Mucosa of rectum (tissue), 2 donors: ENCODE measurements at regions not wholly inside any gene's neighbourhood (a gene's known extent, or its start where the extent isn't known, plus 50 kb on each side); places are given as distances from the start of the nearest gene placed in this dataset.

ENCODE experiments used
- H3K27ac ChIP-seq, 2 donors: one replicate each; pipeline ENCODE4 v1.7.0; 2013; ENCODE audit warnings: inconsistent platforms in 2 of 2, low read depth in 2 of 2, low read length in 2 of 2
- H3K27me3 ChIP-seq, 2 donors: one replicate each; pipeline ENCODE4 v1.7.0; 2013; ENCODE audit warnings: low read length in 2 of 2; ENCODE audit not compliant: control insufficient read depth in 2 of 2, insufficient read depth in 2 of 2
- H3K36me3 ChIP-seq, 2 donors: one replicate each; pipeline ENCODE4 v1.7.0; 2013; ENCODE audit warnings: low read length in 2 of 2; ENCODE audit not compliant: control insufficient read depth in 2 of 2, insufficient read depth in 2 of 2
- H3K4me1 ChIP-seq, 2 donors: one replicate each; pipeline ENCODE4 v1.7.0; 2013; ENCODE audit warnings: low read length in 2 of 2, mild to moderate bottlenecking in 1 of 2; ENCODE audit not compliant: control insufficient read depth in 2 of 2, insufficient read depth in 2 of 2
- H3K4me3 ChIP-seq, 2 donors: one replicate each; pipeline ENCODE4 v1.7.0; 2013; ENCODE audit warnings: low read length in 2 of 2
- H3K9ac ChIP-seq, 2 donors: one replicate each; pipeline ENCODE4 v1.7.0; 2013; ENCODE audit warnings: low read length in 2 of 2, low read depth in 1 of 2, mild to moderate bottlenecking in 1 of 2
- H3K9me3 ChIP-seq, 2 donors: one replicate each; pipeline ENCODE4 v1.7.0; 2013; ENCODE audit warnings: low read length in 2 of 2; ENCODE audit not compliant: control insufficient read depth in 2 of 2
- donor health status: healthy.
- donor health status: Normal muscosa, but diverticular disease.

GRCh38 chr15:98154863-98155262 is 194.4 kb downstream of the ARRDC4 start:
- no peaks in the 10 kb centered on the region for H3K4me1 ChIP-seq
- no peaks in the 10 kb centered on the region for H3K9me3 ChIP-seq
- no peak overlapping the region for H3K27ac ChIP-seq
- H3K36me3 ChIP-seq: no peaks in the 10 kb centered on the region
- no peak overlapping the region for H3K9ac ChIP-seq
- no peaks in the 10 kb centered on the region for H3K27me3 ChIP-seq
- no peak overlapping the region for H3K4me3 ChIP-seq

GRCh38 chr15:98155356-98155755 is 194.9 kb downstream of the ARRDC4 start:
- H3K36me3 ChIP-seq: no peaks in the 10 kb centered on the region
- H3K9me3 ChIP-seq: no peaks in the 10 kb centered on the region
- no peaks in the 10 kb centered on the region for H3K27me3 ChIP-seq
- no peak overlapping the region for H3K4me3 ChIP-seq
- no peaks in the 10 kb centered on the region for H3K4me1 ChIP-seq
- no peak overlapping the region for H3K27ac ChIP-seq
- H3K9ac ChIP-seq: no peak overlapping the region

- no peaks in the 10 kb centered on the region for H3K4me1 ChIP-seq
- H3K9me3 ChIP-seq: no peaks in the 10 kb centered on the region
- no peak overlapping the region for H3K9ac ChIP-seq
- no peak overlapping the region for H3K4me3 ChIP-seq
- no peaks in the 10 kb centered on the region for H3K27me3 ChIP-seq
- H3K27ac ChIP-seq: no peak overlapping the region
- H3K36me3 ChIP-seq: no peaks in the 10 kb centered on the region
These were observed 199.7 kb downstream of the ARRDC4 start for GRCh38 chr15:98160236-98160635.

GRCh38 chr15:98163319-98164045 is 203.0 kb downstream of the ARRDC4 start:
- Histone ChIP-seq H3K4me3 (no peak overlapping the region), H3K9ac (no peak overlapping the region), H3K27me3 (no peaks in the 10 kb centered on the region), H3K4me1 (no peaks in the 10 kb centered on the region), H3K27ac (no peak overlapping the region), H3K36me3 (no peaks in the 10 kb centered on the region), H3K9me3 (no peaks in the 10 kb centered on the region)

GRCh38 chr15:98164571-98164970 is 204.1 kb downstream of the ARRDC4 start:
- no peak overlapping the region for H3K27ac ChIP-seq
- no peak overlapping the region for H3K9ac ChIP-seq
- no peaks in the 10 kb centered on the region for H3K36me3 ChIP-seq
- no peaks in the 10 kb centered on the region for H3K4me1 ChIP-seq
- no peaks in the 10 kb centered on the region for H3K9me3 ChIP-seq
- no peaks in the 10 kb centered on the region for H3K27me3 ChIP-seq
- H3K4me3 ChIP-seq: no peak overlapping the region

GRCh38 chr15:98164986-98165385 is 204.5 kb downstream of the ARRDC4 start:
- no peak overlapping the region for H3K9ac ChIP-seq
- no peak overlapping the region for H3K4me3 ChIP-seq
- no peaks in the 10 kb centered on the region for H3K9me3 ChIP-seq
- no peaks in the 10 kb centered on the region for H3K36me3 ChIP-seq
- H3K27me3 ChIP-seq: no peaks in the 10 kb centered on the region
- H3K27ac ChIP-seq: no peak overlapping the region
- H3K4me1 ChIP-seq: no peaks in the 10 kb centered on the region

GRCh38 chr15:98167722-98168268 is 207.3 kb downstream of the ARRDC4 start:
- no peaks in the 10 kb centered on the region for H3K27me3 ChIP-seq
- no peak overlapping the region for H3K9ac ChIP-seq
- no peaks in the 10 kb centered on the region for H3K4me1 ChIP-seq
- H3K9me3 ChIP-seq: no peaks in the 10 kb centered on the region
- no peaks in the 10 kb centered on the region for H3K36me3 ChIP-seq
- no peak overlapping the region for H3K4me3 ChIP-seq
- H3K27ac ChIP-seq: no peak overlapping the region

GRCh38 chr15:98169551-98169950 is 209.0 kb downstream of the ARRDC4 start:
- Histone ChIP-seq H3K9ac (no peak overlapping the region), H3K27me3 (no peaks in the 10 kb centered on the region), H3K9me3 (no peaks in the 10 kb centered on the region)

GRCh38 chr15:98174286-98174685 is 213.8 kb downstream of the ARRDC4 start:
- H3K9ac ChIP-seq: no peak overlapping the region
- H3K27me3 ChIP-seq: peaks cover 0 to 3% of the 10 kb centered on the region in 2 donors
- no peaks in the 10 kb centered on the region for H3K9me3 ChIP-seq
- H3K36me3 ChIP-seq: no peaks in the 10 kb centered on the region
- H3K4me1 ChIP-seq: no peaks in the 10 kb centered on the region
- no peak overlapping the region for H3K4me3 ChIP-seq
- H3K27ac ChIP-seq: no peak overlapping the region

More at GRCh38 chr15:98169551-98169950, 209.0 kb downstream of the ARRDC4 start:
- H3K36me3 ChIP-seq: no peaks in the 10 kb centered on the region
- H3K4me3 ChIP-seq: no peak overlapping the region
- no peak overlapping the region for H3K27ac ChIP-seq
- H3K4me1 ChIP-seq: no peaks in the 10 kb centered on the region

GRCh38 chr15:98174841-98175240 is 214.3 kb downstream of the ARRDC4 start:
- Histone ChIP-seq H3K4me1 (no peaks in the 10 kb centered on the region), H3K27me3 (peaks cover 0 to 3% of the 10 kb centered on the region in 2 donors), H3K9ac (no peak overlapping the region), H3K27ac (no peak overlapping the region), H3K9me3 (no peaks in the 10 kb centered on the region), H3K36me3 (no peaks in the 10 kb centered on the region), H3K4me3 (no peak overlapping the region)
